Inferior parietal cortex (tissue), 1 donor: ENCODE measurements at regions not wholly inside any gene's neighbourhood (a gene's known extent, or its start where the extent isn't known, plus 50 kb on each side); places are given as distances from the start of the nearest gene placed in this dataset.

Experiments
- DNase-seq: peaks from one replicate; pipeline ENCODE4 v3.0.0-alpha.2; 2016; ENCODE audit errors: extremely low spot score

DNA sequence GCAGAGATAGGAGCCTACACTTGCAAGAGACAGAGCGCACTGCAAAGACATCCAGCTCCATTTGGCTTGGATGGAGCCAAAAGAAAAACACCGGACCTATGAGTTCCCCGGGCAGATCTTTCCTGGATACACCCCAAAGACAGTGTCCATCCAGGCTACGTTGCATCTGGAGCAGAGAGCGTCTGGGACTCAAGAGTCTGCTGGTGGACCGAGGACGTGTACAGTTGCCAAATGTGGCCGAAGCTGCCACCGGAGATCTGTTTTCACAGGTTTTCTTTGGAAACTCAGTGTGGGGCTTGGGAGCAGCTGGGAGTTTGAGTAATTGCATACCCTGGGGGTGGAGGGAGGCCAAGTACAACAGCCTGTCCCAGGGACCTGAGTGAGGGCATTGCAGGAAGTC is 192.3 kb upstream of the OSR1 start:
- no peak for DNase-seq

DNA sequence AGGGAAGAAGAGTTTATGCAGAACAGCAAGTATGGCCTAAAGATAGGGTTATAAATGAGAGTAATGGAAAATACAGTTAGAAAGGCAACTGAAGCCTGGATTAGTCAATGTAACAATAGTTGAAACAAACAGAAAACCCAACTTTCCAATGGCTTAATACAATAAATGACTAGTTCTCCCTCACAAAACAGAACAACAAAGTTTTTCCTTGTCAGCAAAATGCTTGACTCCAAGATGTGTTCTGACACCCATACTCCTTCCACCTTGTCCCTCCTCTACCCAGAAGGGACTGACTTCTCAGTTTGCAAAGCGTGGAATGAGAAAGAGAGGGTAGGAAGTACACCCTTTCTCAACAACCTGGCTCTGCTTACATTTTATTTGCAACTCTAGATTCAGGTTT is 191.4 kb upstream of the OSR1 start:
- DNase-seq = no peak

GRCh38 chr2:19548116-19548515 is 189.7 kb upstream of the OSR1 start:
- DNase-seq = no peak

DNA sequence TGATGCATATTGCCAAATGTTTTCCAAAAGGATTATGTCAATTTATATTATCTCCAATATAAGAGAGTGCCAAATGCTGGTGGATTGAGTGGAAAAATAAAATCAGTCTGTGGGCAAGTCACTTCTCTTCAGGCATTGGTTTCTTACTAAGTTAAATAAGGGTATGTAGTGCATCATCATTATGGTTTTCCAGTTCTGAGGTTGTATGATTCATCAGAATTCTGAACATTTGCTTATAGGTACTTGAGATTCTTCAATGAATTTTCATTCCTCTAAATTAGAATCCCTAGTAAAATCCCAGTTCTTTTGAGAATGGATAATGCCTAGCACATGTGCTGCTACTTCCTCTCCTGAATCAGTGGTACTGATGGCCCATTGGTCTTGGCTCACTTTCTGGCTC is 188.9 kb upstream of the OSR1 start:
- no peak for DNase-seq

DNA sequence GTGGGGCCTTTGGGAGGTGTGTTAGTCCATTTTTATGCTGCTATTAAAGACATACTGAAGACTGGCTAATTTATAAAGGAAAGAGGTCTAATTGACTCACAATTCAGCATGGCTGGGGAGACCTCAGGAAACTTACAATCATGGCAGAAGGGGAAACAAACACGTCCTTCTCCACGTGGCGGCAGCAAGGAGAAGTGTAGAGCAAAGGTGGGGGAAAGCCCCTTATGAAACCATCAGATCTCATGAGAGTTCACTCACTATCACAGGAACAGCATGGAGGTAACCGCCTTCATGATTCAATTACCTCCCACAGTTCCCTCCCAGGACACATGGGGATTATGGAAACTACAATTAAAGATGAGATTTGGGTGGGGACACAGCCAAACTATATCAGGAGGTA is 187.1 kb upstream of the OSR1 start:
- no peak for DNase-seq

- no peak for DNase-seq
These were observed 185.4 kb upstream of the OSR1 start for GRCh38 chr2:19543663-19544383.

GRCh38 chr2:19542796-19543662 is 184.6 kb upstream of the OSR1 start:
- DNase-seq = no peak

DNA sequence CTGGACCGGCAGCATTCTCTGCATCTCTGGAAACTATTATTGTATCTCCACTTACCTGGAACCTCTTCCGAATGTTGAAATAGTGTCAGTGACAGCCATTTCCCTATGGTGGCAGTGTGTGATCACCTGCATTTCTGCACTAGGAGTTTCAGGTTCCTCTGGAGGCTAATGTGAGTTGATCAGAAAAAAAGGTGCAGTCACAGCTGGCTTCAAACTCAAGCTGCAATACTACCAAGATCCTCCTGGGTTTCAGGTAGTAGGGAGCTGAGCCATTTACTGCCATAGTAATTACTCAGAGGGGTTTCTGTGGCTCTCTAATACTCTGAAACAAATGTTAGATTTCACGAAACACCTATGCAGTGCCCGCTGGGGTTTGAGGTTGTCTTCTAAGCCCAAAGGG is 183.5 kb upstream of the OSR1 start:
- DNase-seq = no peak

DNA sequence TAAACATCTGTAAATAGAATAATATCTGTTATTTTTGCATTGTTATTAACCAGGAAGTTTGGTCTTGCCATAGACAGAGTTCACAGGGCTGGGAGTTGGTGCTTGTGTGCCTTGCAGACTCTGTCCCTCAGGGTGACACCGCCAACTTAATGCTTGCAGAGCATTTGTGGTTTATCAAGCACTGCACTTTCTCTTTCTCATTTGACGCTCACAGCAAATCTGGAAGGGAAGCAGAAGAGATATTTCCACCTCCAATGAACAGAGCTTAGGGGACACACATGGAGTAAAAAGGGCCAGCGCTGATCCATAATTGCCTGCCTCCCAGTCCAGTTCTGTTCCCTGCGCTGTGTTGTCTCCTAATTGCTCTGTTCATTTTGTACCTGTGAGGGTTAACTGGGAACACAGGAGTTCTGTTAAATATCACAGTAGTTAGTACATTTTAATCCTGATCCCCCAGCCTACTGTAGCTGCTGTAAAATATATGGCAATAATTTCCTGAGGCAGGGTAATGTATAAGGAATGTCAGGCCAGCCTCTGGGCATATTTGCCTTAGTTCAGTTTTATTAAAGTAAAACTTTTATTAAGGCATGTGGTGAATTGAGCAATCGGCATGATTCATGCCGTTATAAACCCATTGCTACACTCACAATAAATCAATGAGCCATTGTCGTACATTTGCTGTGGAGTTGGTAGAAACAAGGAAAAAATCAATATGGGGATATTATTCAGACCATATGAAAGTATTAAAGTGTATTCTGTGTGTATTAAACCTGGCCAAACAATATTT is 182.5 kb upstream of the OSR1 start:
- DNase-seq = no peak

DNA sequence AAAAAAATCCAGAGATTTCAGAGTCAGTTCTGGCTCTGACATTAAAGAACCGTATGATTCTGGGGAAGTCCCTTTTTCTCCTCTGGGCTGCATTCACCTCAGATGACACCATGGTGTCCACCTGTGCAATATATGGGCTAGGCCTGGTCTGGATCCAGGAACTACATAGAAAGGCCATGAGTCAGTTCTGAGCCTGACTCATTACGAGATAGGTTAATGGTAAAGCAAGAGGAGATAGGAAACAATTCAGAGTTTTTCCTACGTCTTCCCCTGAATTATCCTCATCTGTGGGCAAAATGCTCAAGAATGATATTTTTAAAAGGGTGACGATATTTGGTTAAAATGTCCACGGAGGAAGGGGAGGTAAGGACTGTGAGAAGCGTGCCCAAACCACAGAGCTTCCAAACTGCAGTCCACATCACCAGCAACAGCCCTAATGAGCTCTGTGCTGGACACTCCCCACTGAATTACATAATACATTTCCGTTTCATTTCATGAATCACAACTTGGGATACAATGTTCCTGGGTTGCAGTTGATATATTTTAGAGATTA is 180.1 kb upstream of the OSR1 start:
- no peak for DNase-seq

DNA sequence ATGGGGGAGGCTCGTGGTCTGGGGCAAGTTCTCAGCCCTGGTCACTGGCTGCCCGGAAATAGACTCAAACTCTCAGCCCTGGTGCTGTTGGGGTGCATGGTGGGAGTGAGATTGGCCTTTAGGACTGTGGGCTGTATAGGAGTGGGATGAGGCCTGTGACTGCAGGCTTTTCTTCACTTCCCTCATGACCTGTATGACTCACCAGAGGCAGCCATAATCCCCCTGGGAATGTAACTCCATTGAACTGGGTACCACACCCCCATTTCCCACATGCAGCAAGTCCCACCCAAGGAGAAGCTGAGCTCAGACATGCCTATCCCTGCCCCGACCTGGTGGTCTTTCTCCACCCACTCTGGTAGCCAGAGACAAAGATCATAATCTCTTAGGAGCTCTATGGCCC is 177.7 kb upstream of the OSR1 start:
- DNase-seq = no peak

DNA sequence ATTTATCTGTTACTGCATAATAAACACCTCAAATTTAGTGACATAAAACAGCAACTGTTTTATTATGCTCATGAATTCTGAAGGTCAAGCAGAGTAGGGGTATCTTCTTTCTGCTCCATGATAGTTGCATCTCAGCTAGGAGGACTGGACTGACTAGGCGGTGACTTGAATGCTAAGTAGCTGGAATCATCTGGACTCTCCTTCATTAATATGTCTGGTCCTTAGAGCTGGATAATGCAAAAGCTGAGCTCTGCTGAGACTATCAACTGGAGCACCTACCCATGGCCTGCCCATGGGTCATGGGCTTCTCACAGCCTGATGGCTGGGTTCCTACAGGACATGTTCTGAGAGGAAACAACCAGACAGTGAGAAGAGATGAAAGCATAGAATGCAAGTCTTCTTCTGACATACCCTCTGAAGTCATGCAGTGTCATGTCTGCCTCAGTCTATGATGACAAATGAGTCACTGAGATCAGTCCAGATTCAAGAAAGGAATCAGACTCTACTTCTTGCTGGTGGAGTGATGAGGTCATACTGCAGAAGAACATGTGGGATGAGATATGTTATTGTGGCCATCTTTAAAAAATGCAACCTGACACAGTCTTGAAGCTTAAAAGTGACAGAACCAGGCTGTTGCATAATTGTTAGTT is 174.2 kb upstream of the OSR1 start:
- DNase-seq = no peak

DNA sequence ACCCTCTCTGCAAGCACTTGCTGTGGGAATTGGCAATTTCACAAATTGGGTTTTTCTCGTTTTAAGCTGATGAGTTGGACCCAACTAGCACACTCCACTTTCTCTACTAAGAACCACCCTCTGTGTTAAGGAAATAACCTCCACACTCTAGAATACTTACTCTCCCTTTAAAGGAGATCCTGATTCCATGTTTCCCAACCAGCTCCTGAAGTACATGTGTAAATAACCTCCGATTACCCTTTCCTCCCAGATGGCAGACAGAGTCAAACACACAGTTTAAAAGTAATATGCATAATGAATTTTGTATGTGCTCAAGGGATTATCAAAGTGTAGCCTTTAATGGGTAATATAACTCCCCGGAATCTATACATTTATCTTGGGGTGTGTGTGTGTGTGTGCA is 171.3 kb upstream of the OSR1 start:
- no peak for DNase-seq

DNA sequence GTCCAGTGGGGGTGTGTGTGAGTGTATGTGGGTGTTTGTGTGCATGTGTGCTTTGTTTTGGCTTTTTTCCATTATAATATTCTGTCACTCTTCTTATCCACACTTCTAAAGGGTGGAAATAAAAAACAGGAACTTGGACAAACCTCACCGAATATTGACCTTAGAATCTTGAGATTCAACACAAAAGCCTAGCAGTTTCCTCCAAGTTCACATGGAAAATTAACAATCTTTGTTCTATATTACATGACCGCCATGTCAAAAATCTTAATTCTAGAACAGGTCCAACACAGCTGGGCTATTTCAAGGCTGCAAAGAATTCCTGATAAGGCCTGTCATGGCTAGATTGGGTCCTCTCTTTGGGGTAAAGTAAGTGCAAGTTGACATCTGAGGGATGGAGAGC is 169.3 kb upstream of the OSR1 start:
- no peak for DNase-seq

DNA sequence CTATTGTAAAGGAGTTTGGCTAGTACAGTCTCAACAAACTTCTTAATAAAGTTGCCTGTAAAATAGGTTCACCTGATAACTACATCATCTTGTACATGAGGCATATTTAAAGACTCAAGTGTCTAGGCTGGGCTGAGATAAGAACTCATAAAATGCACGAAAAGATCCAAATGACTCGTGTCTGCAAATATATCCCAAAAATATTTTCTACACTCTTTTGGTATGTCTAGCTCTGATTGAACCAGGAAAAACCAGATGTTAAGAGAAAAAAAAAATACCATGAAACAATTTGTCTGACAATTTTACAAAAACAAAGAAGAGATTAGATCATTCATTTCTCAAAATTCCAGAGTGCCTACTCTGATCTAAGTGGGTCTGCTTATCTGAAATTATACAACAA is 166.9 kb upstream of the OSR1 start:
- no peak for DNase-seq

GRCh38 chr2:19519045-19519444 is 160.6 kb upstream of the OSR1 start:
- no peak for DNase-seq

GRCh38 chr2:19507137-19507536 is 148.7 kb upstream of the OSR1 start:
- no peak for DNase-seq

GRCh38 chr2:19505199-19506136 is 147.0 kb upstream of the OSR1 start:
- no peak for DNase-seq

DNA sequence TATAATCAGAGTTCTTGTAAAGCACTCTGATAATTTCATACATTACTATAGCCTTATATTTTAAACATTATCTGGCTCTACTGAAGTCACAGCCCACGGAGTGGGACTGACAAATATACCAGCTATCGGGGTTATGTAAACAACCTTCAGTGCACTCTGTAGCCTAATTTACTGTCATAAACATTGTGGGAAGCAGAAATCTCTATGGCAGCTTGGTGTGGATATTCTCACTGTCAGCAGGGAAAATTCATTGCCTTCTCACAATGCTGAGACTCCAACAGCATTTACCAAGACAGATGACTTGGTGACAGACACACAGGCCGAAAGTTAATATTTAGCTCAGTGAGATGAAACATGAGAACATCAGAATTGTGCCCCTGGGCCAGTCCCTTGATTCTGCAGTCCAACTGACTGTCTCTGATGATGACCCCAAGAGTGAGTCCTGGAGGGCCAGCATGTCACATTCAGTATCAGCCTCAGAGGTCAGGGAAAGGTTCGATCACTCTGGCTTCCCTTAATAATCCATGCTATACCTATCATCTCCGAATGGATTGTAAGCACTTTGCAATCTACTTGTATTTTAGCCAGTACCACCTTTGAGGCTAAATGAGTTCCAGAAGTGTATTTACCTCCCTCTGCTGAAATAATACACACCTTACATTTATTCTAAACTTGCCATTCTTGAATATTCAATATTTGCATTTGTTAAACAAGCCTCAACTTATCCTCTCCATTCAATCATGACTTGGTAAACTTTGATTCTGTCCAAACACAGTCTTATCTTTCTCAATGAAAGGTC is 146.2 kb upstream of the OSR1 start:
- no peak for DNase-seq

DNA sequence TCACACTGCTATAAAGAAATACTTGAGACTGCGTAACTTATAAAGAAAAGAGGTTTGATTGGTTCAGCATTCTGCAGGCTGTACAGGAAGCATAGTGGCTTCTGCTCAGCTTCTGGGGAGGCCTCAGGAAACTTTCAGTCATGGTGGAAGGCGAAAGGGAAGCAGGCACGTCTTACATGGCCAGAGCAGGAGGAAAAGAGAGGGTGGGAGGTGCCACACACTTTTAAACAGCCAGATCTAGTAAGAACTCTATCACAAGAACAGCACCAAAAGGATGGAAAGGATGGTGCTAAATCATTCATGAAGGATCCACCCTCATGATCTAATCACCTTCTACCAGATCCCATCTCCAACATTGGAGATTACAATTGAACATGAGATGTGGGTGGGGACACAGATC is 145.5 kb upstream of the OSR1 start:
- DNase-seq = no peak
